Parathyroid adenoma (tissue), 2 donors: ENCODE measurements at regions not wholly inside any gene's neighbourhood (a gene's known extent, or its start where the extent isn't known, plus 50 kb on each side); places are given as distances from the start of the nearest gene placed in this dataset.

ENCODE experiments used
- H2AFZ ChIP-seq: fragments of 300-600 bp; sonication (generic); one replicate; pipeline ENCODE4 v1.7.0; 2017; ENCODE audit warnings: antibody characterized with exemption, mild to moderate bottlenecking
- H3K27ac ChIP-seq: fragments of 300-600 bp; sonication (generic); one replicate; pipeline ENCODE4 v1.7.0; 2017
- H3K27me3 ChIP-seq: fragments of 300-600 bp; sonication (generic); one replicate; pipeline ENCODE4 v1.7.0; 2017; ENCODE audit warnings: low read length; ENCODE audit not compliant: control insufficient read depth, insufficient read depth
- H3K36me3 ChIP-seq: fragments of 300-600 bp; sonication (generic); one replicate; pipeline ENCODE4 v1.7.0; 2017; ENCODE audit warnings: low read length; ENCODE audit not compliant: control insufficient read depth, insufficient read depth
- H3K4me1 ChIP-seq: fragments of 300-600 bp; sonication (generic); one replicate; pipeline ENCODE4 v1.7.0; 2017; ENCODE audit warnings: control low read depth
- H3K4me2 ChIP-seq: fragments of 300-600 bp; sonication (generic); one replicate; pipeline ENCODE4 v1.7.0; 2017; ENCODE audit warnings: low read length
- H3K4me3 ChIP-seq: fragments of 300-600 bp; sonication (generic); one replicate; pipeline ENCODE4 v1.7.0; 2017; ENCODE audit warnings: low read depth, low read length
- H3K79me2 ChIP-seq: fragments of 300-600 bp; sonication (generic); one replicate; pipeline ENCODE4 v1.7.0; 2017; ENCODE audit warnings: control low read depth
- H3K9ac ChIP-seq: fragments of 300-600 bp; sonication (generic); one replicate; pipeline ENCODE4 v1.7.0; 2017; ENCODE audit warnings: mild to moderate bottlenecking
- H3K9me3 ChIP-seq: fragments of 300-600 bp; sonication (generic); one replicate; pipeline ENCODE4 v1.7.0; 2017; ENCODE audit warnings: low read length; ENCODE audit not compliant: control insufficient read depth
- TF ChIP-seq, protein P1 (sequence below): fragments of 300-600 bp; sonication (generic); IDR thresholded peaks from one replicate; pipeline ENCODE4 v1.7.0; 2017; ENCODE audit warnings: antibody characterized with exemption, mild to moderate bottlenecking
- donor health status: primary hyperparathyroidism.

DNA sequence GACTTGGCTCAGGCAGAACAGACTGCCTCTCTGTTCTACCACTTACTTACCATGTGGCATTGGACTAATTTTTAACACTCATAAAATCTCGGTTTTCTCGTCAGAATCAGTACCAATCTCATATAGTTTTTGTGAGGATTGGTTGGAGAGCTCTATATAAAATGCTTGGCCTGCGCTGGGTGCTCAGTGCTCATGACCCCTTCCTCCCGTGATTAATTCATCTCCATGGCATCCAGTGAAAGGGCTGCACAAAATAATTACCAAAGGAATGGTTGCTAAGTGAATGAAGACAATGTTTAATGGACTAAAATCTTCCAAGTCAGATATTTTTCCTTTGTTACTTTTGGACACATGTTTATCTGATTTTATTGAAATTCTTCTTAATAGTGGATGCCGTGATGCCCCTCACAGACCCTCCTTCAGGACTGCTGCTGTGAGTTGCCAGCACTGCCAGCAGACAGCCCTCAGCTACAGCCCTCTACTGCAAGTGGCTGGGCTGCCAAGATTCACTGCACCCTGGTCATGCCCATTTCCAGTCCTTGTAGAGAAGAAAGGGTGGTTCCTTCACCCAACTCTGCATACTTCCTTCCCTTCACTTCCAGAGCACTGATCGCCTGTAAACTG lies 436.5 kb downstream of the LMO4 start:
- no peak overlapping the region for H3K27ac ChIP-seq
- no peak overlapping the region for H3K9ac ChIP-seq
- no peak overlapping the region for H3K4me3 ChIP-seq
- H3K4me1 ChIP-seq = no peaks in the 10 kb centered on the region
- H3K27me3 ChIP-seq = no peaks in the 10 kb centered on the region
- H2AFZ ChIP-seq = no peak overlapping the region
- H3K79me2 ChIP-seq = no peaks in the 10 kb centered on the region
- TF ChIP-seq, protein P1, sequence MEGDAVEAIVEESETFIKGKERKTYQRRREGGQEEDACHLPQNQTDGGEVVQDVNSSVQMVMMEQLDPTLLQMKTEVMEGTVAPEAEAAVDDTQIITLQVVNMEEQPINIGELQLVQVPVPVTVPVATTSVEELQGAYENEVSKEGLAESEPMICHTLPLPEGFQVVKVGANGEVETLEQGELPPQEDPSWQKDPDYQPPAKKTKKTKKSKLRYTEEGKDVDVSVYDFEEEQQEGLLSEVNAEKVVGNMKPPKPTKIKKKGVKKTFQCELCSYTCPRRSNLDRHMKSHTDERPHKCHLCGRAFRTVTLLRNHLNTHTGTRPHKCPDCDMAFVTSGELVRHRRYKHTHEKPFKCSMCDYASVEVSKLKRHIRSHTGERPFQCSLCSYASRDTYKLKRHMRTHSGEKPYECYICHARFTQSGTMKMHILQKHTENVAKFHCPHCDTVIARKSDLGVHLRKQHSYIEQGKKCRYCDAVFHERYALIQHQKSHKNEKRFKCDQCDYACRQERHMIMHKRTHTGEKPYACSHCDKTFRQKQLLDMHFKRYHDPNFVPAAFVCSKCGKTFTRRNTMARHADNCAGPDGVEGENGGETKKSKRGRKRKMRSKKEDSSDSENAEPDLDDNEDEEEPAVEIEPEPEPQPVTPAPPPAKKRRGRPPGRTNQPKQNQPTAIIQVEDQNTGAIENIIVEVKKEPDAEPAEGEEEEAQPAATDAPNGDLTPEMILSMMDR = no peak
- no peaks in the 10 kb centered on the region for H3K9me3 ChIP-seq
- H3K4me2 ChIP-seq = no peak overlapping the region
- H3K36me3 ChIP-seq = no peaks in the 10 kb centered on the region

DNA sequence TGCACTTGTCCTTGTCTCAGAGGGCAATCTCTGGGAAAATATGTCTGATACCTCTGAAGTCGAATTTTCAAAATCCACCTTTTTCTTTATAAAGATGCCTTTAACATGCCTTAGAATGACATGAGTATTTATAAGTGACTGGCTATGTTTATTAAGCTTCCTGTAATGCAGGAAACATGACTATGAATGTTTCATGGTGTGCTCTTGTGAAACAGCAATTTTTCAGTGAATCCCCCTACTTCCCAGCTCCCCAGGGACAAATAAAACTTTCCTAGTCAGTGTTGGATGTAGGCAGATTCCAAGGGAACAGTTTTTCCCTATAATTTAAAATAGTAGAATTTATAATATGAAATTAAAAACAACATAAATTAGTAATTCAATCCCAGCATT lies 437.0 kb downstream of the LMO4 start:
- H3K79me2 ChIP-seq = no peaks in the 10 kb centered on the region
- no peak overlapping the region for H3K4me2 ChIP-seq
- H3K9ac ChIP-seq = no peak overlapping the region
- no peaks in the 10 kb centered on the region for H3K9me3 ChIP-seq
- no peaks in the 10 kb centered on the region for H3K36me3 ChIP-seq
- TF ChIP-seq, protein P1 = no peak
- no peaks in the 10 kb centered on the region for H3K4me1 ChIP-seq
- no peak overlapping the region for H3K27ac ChIP-seq
- no peaks in the 10 kb centered on the region for H3K27me3 ChIP-seq
- no peak overlapping the region for H3K4me3 ChIP-seq
- no peak overlapping the region for H2AFZ ChIP-seq

DNA sequence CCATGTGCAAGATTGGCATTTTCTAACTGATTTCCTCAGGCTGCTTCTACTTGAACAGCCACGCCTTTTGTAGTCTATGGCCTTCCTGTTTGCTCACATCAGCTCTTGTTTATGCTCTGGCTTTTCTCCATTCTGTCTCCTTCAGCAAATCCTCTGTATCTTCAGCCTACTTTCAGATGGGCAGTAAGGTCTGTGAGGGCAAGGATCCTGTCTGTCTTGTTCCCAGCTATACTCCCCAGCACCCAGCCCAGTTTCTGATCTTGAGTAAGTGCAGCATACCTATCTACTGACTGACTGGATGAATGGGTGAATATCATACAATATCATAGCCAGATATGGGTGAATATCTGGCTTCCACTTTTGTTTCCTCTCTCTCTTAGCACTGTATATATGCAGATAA lies 438.1 kb downstream of the LMO4 start:
- H3K27me3 ChIP-seq = no peaks in the 10 kb centered on the region
- no peaks in the 10 kb centered on the region for H3K79me2 ChIP-seq
- no peaks in the 10 kb centered on the region for H3K9me3 ChIP-seq
- no peak overlapping the region for H3K4me2 ChIP-seq
- H3K36me3 ChIP-seq = no peaks in the 10 kb centered on the region
- TF ChIP-seq, protein P1 = no peak
- no peak overlapping the region for H3K27ac ChIP-seq
- H3K4me1 ChIP-seq = no peaks in the 10 kb centered on the region
- H3K4me3 ChIP-seq = no peak overlapping the region
- H2AFZ ChIP-seq = no peak overlapping the region
- H3K9ac ChIP-seq = no peak overlapping the region

DNA sequence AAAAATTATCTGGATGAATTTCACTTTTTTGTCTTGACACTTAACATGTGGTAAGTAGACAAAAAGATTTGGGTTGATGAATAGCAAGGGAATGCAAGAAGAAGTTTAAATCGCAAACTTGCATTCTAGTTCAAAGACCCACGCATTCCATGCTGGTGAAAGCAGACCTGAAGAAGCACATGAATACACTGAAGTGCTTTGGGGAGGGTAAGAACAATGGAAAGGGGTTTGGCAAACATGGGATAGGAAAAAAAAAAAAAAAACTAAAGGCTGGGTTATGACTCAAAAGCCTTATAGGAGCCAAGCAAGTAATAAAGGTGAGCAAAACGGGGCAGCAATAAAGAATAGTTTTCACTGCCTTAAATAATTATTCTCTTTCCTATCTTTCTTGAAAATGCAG lies 450.2 kb downstream of the LMO4 start:
- Histone ChIP-seq H3K9ac (no peak overlapping the region), H3K4me2 (no peak overlapping the region), H3K4me3 (no peak overlapping the region), H3K79me2 (no peaks in the 10 kb centered on the region), H3K27me3 (no peaks in the 10 kb centered on the region), H2AFZ (no peak overlapping the region), H3K4me1 (no peaks in the 10 kb centered on the region), H3K27ac (no peak overlapping the region), H3K9me3 (no peaks in the 10 kb centered on the region), H3K36me3 (no peaks in the 10 kb centered on the region)
- TF ChIP-seq, protein P1 = no peak

DNA sequence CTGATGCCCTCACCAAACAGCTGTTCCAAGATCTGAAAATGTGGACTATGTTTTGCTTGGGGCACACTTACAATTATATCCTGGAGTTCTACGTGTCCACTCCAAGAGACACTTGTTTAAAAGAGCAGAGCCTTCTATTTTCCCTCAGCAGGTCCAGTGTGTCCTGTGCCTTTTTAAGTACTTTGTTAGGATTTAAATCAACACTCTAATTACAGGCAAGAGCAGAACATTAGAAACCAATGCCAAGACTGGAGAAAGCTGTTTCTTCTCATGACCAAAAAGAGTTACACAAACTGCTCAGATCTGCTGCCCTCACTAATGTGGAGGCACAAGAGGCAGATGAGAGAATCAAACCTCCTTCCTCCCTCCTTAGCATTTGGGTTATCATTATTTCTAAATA lies 452.9 kb downstream of the LMO4 start:
- H3K4me3 ChIP-seq = no peak overlapping the region
- no peaks in the 10 kb centered on the region for H3K79me2 ChIP-seq
- H3K4me1 ChIP-seq = no peaks in the 10 kb centered on the region
- H3K27me3 ChIP-seq = no peaks in the 10 kb centered on the region
- H3K9ac ChIP-seq = no peak overlapping the region
- TF ChIP-seq, protein P1 = no peak
- no peak overlapping the region for H3K4me2 ChIP-seq
- no peak overlapping the region for H3K27ac ChIP-seq
- H2AFZ ChIP-seq = no peak overlapping the region
- no peaks in the 10 kb centered on the region for H3K36me3 ChIP-seq
- no peaks in the 10 kb centered on the region for H3K9me3 ChIP-seq
